ENCODE measurements at regions not wholly inside any gene's neighbourhood (a gene's known extent, or its start where the extent isn't known, plus 50 kb on each side); places are given as distances from the start of the nearest gene placed in this dataset.

DNA sequence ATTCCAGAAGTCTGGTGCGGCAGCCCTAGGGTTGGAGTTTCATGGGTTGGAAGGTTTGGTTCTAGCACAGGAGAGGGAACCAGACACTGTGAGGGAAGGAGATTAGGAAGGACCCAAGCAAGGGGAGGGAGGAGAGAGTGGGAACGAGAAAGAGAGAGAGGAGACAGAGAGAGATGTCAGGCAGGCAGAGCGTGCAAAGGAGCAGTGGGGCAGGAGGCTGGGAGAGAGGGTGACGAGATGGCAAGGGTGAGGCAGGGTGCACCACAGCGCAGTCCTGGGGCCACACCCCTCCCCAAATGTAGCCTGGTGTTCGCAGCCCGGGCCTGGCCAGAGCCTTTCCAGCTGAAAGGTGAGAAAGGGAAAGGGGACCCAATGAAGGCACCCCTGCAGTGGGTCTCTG, 162.9 kb upstream of the TLE3 start:
- Histone ChIP-seq H3K4me3 (ENCODE audit: low read length) (no peak overlapping the region), H3K27me3 (ENCODE audit: insufficient read depth, low read depth, low read length) (no peaks in the 10 kb centered on the region), H3K27ac (ENCODE audit: low read length) (no peak overlapping the region), H3K9me3 (ENCODE audit: low read length) (no peaks in the 10 kb centered on the region), H3K4me2 (ENCODE audit: low read length) (no peak overlapping the region), H3K79me2 (replicated peaks; ENCODE audit: insufficient read depth, low read length) (no peaks in the 10 kb centered on the region), H4K20me1 (ENCODE audit: insufficient read depth) (no peaks in the 10 kb centered on the region), H3K36me3 (ENCODE audit: insufficient read depth, low read length) (no peaks in the 10 kb centered on the region), H3F3A (ENCODE audit: insufficient read depth, low read length, poor library complexity, severe bottlenecking) (no peaks in the 10 kb centered on the region), H3K9ac (ENCODE audit: low read length) (no peak overlapping the region), H3K9me2 (ENCODE audit: insufficient read depth, low read length) (no peaks in the 10 kb centered on the region), H2AFZ (ENCODE audit: low read depth, low read length) (no peak overlapping the region)
- TF ChIP-seq EZH2 (IDR thresholded peaks at IDR 0.05; ENCODE audit: borderline replicate concordance, insufficient read depth, low read length, poor library complexity, severe bottlenecking) (no peak), TAF1 (IDR thresholded peaks at IDR 0.05; ENCODE audit: low read depth) (no peak)

DNA sequence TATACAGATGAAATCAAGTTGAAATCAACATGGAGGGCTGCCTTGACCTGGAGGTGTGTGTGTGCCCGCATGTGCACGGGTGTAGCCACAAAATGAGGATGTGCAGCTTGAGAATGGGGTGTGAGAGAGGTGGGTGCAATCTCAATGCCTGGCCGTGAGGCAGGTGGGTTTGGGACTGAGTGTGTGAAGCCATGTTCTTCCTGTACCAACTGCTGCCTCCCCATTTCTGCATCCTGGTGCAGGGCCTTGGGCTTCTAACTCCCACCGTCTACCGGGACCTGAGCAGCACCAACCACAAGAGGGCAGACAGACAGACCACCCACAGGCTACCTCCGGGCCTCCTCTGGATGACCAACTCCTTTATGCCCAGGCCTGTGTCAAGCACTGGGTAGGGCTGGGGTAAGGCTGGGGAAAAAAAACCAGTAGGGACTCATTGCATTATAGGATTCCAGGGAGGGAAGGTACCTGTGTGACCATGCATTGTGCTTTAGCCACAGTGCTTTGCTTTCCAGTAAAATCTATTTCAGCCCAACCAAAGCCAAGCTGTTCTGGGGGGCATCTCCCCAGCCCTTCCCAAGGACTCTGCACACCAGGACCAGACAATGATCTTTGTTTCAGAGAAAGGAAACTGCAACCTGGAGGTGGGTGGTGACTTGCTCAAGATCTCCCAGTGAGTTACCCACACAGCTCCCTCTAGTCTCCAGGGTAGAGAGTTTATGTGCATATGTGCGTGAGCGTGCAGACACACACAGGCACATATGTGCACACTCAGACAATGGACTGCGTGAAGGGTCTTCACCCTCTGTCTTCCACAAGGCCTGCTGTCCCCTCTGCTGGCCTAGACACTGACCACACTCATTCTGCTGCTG, 162.2 kb upstream of the TLE3 start:
- no peaks in the 10 kb centered on the region for H3F3A ChIP-seq (ENCODE audit: insufficient read depth, low read length, poor library complexity, severe bottlenecking)
- no peak overlapping the region for H3K27ac ChIP-seq (ENCODE audit: low read length)
- H3K9ac ChIP-seq (ENCODE audit: low read length): no peak overlapping the region
- H3K36me3 ChIP-seq (ENCODE audit: insufficient read depth, low read length): no peaks in the 10 kb centered on the region
- H3K4me2 ChIP-seq (ENCODE audit: low read length): no peak overlapping the region
- H3K9me2 ChIP-seq (ENCODE audit: insufficient read depth, low read length): no peaks in the 10 kb centered on the region
- TF ChIP-seq POLR2AphosphoS5 (IDR thresholded peaks at IDR 0.05) (no peak), TAF1 (IDR thresholded peaks at IDR 0.05; ENCODE audit: low read depth) (no peak), RAD21 (conservative IDR thresholded peaks at IDR 0.05) (no peak), EP300 (conservative IDR thresholded peaks at IDR 0.05; ENCODE audit: poor library complexity, severe bottlenecking) (no peak), MXI1 (conservative IDR thresholded peaks at IDR 0.05; ENCODE audit: poor library complexity, severe bottlenecking) (no peak), EZH2 (IDR thresholded peaks at IDR 0.05; ENCODE audit: borderline replicate concordance, insufficient read depth, low read length, poor library complexity, severe bottlenecking) (no peak), SMC3 (conservative IDR thresholded peaks at IDR 0.05; ENCODE audit: poor library complexity) (no peak)
- TF ChIP-seq, protein P1, sequence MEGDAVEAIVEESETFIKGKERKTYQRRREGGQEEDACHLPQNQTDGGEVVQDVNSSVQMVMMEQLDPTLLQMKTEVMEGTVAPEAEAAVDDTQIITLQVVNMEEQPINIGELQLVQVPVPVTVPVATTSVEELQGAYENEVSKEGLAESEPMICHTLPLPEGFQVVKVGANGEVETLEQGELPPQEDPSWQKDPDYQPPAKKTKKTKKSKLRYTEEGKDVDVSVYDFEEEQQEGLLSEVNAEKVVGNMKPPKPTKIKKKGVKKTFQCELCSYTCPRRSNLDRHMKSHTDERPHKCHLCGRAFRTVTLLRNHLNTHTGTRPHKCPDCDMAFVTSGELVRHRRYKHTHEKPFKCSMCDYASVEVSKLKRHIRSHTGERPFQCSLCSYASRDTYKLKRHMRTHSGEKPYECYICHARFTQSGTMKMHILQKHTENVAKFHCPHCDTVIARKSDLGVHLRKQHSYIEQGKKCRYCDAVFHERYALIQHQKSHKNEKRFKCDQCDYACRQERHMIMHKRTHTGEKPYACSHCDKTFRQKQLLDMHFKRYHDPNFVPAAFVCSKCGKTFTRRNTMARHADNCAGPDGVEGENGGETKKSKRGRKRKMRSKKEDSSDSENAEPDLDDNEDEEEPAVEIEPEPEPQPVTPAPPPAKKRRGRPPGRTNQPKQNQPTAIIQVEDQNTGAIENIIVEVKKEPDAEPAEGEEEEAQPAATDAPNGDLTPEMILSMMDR (IDR thresholded peaks at IDR 0.05; ENCODE audit: poor library complexity, severe bottlenecking): no peak
- TF ChIP-seq, protein P2, sequence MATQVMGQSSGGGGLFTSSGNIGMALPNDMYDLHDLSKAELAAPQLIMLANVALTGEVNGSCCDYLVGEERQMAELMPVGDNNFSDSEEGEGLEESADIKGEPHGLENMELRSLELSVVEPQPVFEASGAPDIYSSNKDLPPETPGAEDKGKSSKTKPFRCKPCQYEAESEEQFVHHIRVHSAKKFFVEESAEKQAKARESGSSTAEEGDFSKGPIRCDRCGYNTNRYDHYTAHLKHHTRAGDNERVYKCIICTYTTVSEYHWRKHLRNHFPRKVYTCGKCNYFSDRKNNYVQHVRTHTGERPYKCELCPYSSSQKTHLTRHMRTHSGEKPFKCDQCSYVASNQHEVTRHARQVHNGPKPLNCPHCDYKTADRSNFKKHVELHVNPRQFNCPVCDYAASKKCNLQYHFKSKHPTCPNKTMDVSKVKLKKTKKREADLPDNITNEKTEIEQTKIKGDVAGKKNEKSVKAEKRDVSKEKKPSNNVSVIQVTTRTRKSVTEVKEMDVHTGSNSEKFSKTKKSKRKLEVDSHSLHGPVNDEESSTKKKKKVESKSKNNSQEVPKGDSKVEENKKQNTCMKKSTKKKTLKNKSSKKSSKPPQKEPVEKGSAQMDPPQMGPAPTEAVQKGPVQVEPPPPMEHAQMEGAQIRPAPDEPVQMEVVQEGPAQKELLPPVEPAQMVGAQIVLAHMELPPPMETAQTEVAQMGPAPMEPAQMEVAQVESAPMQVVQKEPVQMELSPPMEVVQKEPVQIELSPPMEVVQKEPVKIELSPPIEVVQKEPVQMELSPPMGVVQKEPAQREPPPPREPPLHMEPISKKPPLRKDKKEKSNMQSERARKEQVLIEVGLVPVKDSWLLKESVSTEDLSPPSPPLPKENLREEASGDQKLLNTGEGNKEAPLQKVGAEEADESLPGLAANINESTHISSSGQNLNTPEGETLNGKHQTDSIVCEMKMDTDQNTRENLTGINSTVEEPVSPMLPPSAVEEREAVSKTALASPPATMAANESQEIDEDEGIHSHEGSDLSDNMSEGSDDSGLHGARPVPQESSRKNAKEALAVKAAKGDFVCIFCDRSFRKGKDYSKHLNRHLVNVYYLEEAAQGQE (IDR thresholded peaks at IDR 0.05; ENCODE audit: borderline replicate concordance): no peak
- H2AFZ ChIP-seq (ENCODE audit: low read depth, low read length): no peak overlapping the region
- H4K20me1 ChIP-seq (ENCODE audit: insufficient read depth): no peaks in the 10 kb centered on the region
- no peak overlapping the region for H3K4me3 ChIP-seq (ENCODE audit: low read length)
- no peaks in the 10 kb centered on the region for H3K27me3 ChIP-seq (ENCODE audit: insufficient read depth, low read depth, low read length)
- H3K9me3 ChIP-seq (ENCODE audit: low read length): no peaks in the 10 kb centered on the region
- H3K79me2 ChIP-seq (replicated peaks; ENCODE audit: insufficient read depth, low read length): no peaks in the 10 kb centered on the region

Data from neural cell (in vitro differentiated cells).